Dermis blood vessel endothelial cell (primary cell): ENCODE measurements at regions not wholly inside any gene's neighbourhood (a gene's known extent, or its start where the extent isn't known, plus 50 kb on each side); places are given as distances from the start of the nearest gene placed in this dataset.
"Not testable (repeated sequence)": the region's sequence is repeated elsewhere in the genome, so short reads cannot be mapped to it uniquely, and the experiment has no call there.

ENCODE experiments used
- DNase-seq: peaks from one replicate; pipeline ENCODE4 v3.0.0; 2010

DNA sequence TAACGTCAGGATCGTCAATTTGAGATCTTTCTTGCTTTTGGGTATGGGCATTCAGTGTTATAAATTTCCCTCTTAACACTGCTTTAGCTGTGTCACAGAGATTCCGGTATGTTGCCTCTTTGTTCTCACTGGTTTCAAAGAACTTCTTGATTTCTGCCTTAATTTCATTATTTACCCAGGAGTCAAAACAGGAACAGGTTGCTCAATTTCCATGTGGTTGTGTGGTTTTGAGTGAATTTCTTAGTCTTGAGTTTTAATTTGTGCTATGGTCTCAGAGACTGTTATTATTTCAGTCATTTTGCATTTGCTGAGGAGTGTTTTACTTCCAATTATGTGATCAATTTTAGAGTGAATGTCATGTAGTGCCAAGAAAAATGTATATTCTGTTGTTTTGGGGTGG lies 153.1 kb downstream of the PCDH17 start:
- no peak for DNase-seq

GRCh38 chr13:57787058-57787791 lies 155.7 kb downstream of the PCDH17 start:
- DNase-seq, result no peak

DNA sequence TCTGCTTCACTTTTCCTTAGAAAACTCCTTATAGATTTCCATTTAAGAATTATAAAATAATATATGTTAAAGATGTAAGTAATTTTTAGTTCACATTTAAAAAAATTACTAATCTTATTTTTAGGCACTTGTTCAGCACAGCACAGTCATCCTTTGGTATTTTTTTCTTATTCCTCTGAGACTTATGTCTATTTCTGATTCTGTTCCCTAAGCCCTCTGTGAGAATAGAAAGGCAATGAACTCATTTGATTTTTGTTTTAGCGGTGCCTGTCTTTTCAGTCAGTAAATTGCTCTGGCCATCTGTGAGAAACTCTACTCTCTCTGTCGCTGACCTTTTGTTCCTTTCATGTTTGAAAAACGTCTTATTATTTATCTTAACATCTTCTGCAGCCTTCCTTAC lies 168.1 kb downstream of the PCDH17 start:
- DNase-seq, result no peak

DNA sequence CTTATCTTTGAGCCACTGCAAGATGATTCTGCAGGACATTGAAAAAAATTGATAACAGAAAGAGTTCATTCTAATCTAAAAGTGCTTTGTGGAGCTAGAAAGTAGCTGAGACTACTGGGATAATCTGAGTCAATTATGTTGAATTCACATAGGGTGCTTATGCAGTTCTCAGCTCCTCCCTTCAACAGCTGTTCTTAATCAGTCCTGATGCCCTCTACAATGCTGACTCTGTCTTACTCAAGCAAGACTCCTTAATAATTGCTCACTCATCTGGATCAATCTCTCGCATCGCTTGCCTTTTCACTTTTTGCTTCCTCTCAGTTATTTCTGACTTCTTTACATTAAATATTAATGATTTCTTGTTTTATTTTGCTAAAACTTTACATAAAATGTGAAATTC lies 182.1 kb downstream of the PCDH17 start:
- no peak for DNase-seq

DNA sequence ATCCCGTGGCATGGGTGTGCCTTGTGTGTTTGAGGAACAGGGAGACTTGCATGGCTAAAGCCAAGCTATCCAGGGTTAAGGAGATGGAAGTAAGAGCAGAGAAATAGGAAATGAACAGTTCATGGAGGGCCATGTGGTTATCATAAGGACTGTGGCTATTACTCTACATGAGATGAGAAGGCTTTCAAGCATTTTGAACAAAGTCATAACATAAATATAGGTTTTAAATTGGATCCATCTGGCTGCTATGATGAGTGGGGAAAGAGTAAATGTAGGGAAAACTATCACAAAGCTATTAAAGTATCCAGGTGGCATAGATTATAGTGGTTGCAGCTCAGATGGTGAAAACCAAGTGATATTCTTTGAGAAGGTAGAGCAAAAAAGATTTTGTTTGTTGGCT lies 184.1 kb downstream of the PCDH17 start:
- DNase-seq, result no peak

- DNase-seq, result no peak
Measured at GRCh38 chr13:57820924-57821323, 189.4 kb downstream of the PCDH17 start.

GRCh38 chr13:57823704-57824103 lies 192.2 kb downstream of the PCDH17 start:
- no peak for DNase-seq

- DNase-seq, result no peak
Measured at GRCh38 chr13:57824121-57824520, 192.6 kb downstream of the PCDH17 start.

- DNase-seq, result no peak
Measured at GRCh38 chr13:57825066-57825465, 193.5 kb downstream of the PCDH17 start.

GRCh38 chr13:57829496-57829895 lies 198.0 kb downstream of the PCDH17 start:
- no peak for DNase-seq

GRCh38 chr13:57832187-57832586 lies 200.6 kb downstream of the PCDH17 start:
- no peak for DNase-seq

DNA sequence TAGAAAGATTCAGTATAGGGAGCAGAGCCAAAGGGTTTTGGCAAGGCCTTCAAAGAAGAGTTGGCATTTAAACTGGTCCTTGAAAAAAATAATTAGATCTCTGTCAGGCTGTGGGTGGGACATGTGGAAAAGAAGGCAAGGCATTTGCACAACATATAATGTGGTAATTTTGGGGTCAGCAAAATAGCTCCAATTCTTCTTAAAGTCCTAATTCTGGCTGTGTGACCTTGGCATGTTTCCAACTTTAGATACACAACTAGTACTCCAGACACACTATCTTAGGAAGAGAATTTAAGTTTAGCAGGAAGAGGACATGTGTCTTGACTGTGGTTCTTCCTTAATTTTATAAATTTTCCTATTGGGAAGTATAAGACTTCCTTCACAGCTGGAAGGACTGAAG lies 206.3 kb downstream of the PCDH17 start:
- no peak for DNase-seq

- DNase-seq, result no peak
Measured at GRCh38 chr13:57843521-57843920, 212.0 kb downstream of the PCDH17 start.

DNA sequence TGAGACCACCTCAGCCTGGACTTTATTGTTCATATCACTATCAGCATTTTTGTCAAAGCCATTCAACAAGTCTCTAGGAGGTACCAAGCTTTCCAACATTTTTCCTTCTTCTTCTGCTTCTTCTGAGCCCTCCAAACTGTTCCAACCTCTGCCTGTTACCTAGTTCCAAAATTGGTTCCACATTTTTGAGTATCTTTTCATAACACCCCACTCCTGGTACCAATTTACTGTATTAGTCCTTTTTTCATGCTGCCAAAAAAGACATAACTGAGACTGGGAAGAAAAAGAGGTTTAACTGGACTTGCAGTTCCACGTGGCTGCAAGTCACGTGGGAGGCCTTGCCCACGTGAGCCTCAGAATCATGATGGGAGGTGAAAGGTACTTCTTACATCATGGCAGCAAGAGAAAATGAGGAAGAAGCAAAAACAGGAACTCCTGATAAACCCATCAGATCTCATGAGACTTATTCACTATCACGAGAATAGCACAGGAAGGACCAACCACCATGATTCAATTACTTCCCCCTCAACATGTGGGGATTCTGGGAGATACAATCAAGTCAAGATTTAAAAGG lies 215.1 kb downstream of the PCDH17 start:
- no peak for DNase-seq

DNA sequence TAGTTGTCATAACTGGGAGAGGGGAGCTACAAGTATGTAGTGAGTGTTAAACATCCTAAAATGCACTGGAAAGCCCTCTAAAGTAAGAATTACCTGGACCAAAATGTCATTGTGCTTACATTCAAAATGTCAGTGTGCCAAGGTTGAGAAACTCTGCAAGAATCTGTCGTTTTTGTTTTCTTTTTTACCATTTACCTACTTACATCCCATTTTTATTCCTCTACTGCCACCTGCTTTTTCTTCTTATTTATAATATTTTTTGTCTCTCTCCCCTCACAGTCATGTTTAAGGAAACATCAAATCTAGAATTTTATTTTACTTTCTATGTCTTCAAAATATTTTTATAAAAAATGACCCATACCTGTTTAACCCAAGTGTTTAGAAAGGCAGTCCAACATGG lies 226.4 kb downstream of the PCDH17 start:
- no peak for DNase-seq

GRCh38 chr13:57858376-57858775 lies 226.8 kb downstream of the PCDH17 start:
- no peak for DNase-seq

GRCh38 chr13:57862879-57863278 lies 231.3 kb downstream of the PCDH17 start:
- DNase-seq, result no peak

- DNase-seq, result no peak
Measured at GRCh38 chr13:57865600-57866294, 234.2 kb downstream of the PCDH17 start.

DNA sequence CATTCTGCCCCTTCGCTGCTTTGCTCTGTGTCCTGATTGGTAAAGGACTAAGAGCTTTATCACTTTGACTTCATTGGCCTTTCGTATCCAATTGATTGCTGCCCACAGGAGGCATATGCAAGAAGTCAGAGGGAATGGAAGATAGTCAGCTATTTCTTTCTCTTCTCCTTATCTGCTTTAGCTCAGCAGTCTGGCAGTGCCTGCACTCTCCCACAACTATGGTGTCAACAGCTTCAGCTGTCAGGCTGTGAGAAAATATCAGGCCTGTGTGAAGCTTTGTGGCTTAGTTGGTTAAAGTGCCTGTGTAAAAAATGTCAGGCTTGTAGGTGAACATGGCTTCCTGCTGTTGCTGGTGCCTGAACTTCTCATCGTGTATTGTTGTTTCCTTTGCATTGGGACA lies 243.0 kb downstream of the PCDH17 start:
- no peak for DNase-seq

DNA sequence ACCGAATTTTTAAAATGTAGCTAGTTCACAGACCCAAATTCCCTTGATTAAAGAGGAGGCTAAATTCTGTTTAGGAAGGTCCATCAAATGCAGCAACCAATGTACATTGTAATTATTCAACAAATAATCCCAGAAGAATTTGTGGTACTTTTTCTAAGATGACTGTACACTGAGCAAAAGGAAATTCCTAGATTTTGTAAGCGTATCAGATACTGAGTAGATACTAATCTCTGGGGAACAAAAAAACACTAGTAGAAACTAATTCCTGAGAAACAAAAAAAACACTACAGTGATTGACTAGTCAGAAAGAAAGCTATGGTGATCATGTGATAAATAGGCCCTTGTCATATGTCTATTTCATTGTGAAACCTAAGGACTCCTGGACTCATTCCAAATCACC lies 246.1 kb downstream of the PCDH17 start:
- DNase-seq, result no peak

GRCh38 chr13:57878291-57878690 lies 246.7 kb downstream of the PCDH17 start:
- no peak for DNase-seq

GRCh38 chr13:57897225-57897624 lies 265.7 kb downstream of the PCDH17 start:
- DNase-seq, result no peak

DNA sequence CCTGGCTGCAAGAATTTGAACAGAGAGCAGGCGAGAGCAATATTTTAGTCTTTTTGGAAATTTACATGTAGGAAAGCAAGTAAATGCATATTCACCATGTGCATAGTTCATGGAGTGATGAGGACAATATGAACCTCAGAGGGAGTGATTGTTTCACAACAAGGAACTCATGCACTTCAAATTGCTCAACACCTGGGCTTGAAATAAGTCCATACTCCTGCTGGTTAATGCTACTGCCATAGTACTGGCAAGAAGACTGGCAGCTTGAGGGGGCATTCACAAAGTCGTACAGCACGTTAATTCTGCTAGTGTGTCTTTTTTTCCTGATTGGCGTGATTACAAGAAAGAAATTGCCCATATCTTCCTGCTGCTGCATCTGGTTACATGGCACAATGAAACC lies 267.6 kb downstream of the PCDH17 start:
- no peak for DNase-seq

GRCh38 chr13:57909833-57910232 lies 278.3 kb downstream of the PCDH17 start:
- not testable (repeated sequence) for DNase-seq
